HG03139 (cell line): ENCODE measurements at regions not wholly inside any gene's neighbourhood (a gene's known extent, or its start where the extent isn't known, plus 50 kb on each side); places are given as distances from the start of the nearest gene placed in this dataset.

ENCODE experiments used
- ATAC-seq: cut with Tn5 transposase; IDR thresholded peaks from one replicate; pipeline ENCODE4 v1.9.1; 2021; ENCODE audit not compliant: unreplicated experiment

DNA sequence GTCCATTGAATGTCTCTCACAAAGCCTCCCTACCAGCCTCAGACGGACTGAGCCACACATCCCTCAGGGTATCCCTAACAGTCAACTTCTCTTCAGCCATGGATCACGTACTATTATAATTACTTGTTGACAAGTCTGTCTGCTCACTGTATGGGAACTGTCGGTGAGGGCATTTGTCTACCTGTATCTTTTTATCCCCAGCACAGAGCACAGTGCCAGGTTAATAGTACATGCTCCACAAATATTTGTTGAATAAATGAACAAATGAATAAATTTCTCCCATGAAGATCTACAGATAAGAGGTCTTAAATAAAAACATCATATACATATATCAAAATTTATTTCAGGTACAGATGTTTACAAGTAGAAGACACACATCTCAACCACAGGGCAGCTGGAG lies 414.0 kb downstream of the SOX9 start:
- ATAC-seq = no peak

DNA sequence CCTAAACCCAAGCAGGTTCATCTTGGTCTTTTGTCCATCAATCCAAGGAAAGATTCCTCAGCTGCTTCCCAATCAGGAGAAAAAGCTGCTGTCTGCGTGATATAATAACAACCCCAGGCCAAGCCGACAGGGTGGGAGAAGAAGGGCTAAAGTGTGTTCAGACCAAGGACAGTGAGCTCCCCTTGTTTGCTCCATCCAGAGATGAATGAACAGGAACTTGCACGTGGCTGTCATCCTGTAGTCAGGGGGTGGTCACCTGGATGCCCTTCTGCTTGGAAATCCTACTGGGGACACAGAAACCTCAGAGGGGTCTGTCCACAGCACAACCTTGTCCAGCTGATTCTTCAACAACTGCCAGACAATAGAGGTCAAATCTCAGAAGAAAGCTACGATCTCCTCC lies 414.5 kb downstream of the SOX9 start:
- no peak for ATAC-seq

DNA sequence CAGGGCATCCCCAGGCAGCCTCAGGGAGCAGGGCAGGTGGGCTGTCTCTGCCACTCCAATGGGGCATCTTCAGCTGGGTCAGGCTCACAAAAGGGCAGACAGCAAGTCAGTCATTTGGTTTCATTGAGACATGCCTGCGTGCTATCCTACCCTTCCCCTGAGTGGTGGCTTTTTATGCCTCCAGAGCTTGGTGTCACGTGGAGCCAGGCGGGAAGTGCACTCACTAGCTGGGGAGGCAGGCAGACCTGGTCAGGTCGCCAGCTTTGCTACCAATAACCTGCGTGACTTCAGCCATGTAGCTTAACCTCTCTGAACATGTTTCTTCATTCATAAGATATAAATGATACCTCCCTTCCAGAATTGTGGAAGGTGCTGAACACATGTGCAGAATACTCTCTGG lies 415.0 kb downstream of the SOX9 start:
- no peak for ATAC-seq

DNA sequence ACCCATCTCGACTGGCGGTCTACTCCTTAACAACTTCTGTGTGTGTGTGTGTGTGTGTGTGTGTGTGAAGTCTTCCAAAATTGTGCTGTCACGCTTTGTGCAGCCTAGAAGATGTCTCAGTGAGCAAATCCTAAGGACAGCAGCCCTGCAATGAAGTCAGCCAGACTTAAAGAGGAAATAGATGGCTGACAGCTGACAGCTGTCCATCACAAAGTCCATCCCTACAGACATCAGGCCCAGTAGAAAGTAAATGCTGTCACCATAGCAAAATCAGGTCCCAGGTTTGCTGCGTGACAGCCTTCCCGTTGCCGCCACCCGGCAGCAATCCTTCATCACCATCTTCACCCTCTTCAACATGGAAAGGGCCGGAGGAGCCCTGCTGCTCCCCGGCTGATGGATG lies 416.0 kb downstream of the SOX9 start:
- no peak for ATAC-seq

DNA sequence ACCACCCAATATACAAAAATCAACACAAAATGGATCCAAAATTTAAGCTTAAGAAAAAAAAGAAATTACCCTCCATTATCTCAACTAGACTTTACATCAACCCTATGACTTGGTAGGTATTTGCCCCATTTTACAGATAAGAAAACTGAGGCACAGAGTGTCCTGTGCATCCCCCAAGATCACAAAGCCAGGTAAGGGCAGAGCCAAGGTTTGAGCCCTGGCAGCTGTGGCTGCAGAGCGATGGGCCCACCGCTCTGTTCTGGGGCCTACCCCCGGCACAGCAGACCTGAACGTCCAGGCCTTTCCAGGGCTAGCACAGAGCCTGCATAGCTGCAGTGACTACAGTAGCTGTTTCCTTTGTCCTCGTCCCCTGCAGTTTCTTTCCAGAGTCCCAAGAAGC lies 417.6 kb downstream of the SOX9 start:
- no peak for ATAC-seq

DNA sequence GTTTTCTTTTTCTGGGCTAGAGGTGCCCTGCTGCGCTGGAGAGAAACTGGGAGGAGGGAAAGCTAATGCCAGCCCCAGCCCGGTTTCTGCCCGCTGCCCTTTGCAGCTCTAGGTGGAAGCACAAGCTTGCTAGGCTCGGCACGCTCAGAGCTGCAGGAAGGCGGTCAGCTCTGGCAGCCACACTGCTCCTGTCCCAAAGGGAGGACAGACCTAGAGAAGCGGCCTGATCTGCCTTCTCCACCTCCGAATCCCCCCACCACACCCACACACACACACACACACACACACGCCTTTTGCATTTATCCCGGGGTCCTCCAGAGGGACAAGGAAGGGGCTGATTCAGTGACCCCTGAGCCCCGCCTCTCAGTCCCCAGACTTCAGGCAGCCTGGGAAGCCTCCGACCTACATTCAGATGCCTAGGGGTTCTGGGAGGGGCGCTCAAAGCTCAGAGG lies 418.1 kb downstream of the SOX9 start:
- no peak for ATAC-seq

DNA sequence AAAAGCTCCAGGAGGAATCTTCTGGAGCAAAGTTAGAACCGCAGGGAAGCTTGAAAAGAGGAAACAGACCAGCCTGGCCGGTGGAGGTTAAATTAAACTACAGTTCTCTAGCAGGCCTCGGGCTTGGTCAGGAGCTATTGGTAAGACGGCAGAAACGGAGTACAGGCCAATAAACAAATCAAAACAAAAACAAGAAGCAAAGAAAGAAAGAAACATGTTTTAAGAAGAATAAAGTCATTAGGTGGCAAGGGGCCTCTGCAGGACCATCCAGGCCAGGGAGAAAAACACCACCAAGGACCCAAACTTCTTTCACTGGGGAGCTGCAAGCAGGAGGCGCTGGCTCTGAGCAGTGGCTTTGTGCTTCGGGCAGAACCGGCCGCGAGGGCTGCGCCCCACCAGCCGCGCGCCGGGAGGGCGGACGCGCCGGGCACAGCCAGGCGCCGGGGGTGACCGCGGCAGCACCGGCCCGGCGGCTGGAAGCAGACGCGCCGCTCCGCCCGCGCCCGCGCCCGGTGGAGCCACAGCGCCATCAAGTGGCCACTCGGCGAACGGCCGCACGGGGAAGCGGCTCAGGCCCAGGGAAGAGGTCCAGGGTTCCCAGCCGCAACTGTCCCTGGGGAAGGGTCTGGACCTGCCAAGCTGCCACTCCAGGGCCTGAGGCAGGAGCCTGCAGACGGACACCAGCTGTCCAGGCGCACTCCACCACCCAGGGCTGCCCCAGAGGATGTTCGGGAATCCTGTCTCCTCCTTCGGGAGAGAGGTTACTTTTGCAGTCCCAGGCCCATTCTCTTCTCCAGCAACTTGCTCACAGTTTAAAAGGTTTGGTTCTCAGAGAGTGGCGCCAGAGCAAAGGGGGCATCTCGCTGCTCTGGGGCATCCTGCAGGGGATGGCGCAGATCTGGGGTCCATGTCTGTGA lies 419.4 kb downstream of the SOX9 start:
- peak; percentile 84 for ATAC-seq

DNA sequence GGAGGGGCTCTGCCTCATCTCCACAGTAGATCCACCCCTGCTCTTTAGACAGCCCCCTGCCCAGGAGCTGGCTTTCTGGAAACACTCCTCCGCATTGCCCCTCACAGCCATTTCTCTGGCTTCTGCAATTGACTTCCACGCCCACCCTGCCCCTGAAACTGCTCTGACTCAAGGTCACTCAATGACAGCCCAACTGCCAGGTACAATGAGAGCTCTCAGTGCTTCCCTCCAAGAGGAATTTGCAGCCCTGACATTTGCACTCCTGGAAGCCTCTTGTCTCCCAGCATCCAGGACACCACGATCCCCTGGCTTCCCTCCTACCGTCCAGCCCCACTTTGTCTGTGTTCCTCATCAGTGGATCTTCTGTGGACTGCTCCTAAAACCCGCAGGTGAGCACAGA lies 421.5 kb downstream of the SOX9 start:
- no peak for ATAC-seq

DNA sequence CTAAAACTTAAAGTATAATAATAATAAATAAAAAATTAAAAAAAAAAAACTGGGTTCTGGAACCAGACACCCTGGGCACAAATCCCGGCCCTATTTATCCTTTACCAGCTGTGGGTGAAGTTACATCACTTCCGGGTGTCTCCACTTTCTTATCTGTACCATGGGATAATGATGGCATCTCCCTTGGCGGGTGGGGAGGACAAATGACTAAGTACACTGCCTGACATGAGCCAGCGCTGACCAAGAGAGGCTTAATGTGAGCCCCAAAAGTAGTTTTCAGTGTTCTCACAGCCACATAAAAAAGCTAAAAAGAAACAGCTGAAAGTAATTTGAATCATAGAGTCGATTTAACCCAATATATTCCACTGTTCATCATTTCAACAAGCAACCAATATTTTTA lies 424.9 kb downstream of the SOX9 start:
- ATAC-seq = no peak

DNA sequence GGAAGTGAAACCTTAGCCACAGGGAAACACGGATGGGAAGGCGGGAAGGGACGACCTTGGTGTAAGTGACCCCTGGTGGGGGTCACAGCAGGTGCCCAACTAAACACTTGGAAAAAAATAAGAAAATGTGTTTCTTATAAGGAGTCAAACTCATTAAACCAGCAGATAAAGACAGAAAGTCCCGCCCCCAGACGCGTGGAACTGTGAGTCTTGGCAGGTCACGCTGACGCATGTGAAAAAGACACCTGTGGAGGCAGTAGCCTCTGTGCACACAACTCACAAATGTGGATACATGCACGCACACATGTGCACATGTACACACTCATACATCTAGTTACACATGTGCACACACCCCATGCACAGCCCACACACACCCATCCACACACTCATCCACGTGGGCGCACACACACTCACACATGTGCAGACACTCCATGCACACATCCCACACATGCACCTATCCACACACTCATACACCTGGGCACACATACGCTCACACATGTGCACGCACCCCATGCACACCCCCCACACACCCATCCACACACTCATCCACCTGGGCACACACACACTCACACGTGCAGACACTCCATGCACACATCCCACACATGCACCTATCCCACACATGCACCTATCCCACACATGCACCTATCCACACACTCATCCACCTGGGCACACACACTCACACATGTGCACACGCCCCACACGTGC lies 432.4 kb downstream of the SOX9 start:
- ATAC-seq = no peak

DNA sequence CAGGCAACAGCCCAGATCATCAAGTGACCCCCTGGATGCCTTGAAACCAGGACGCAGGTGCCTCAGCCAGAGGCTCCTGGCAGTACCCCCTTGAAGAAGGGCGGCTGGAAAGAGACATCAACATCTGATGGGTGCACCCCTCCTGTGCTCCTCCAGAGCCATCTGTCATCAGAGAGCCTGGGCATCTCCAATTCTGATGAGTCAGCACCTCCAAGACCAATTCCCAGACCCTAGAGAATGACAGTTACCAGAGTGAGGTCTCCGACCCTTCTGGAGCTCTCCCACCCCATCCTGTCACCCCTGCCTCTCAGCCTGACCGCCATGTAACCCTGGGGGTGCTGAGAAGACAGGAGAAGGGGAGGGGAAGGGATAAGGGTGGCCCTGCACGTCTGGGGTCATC lies 433.7 kb downstream of the SOX9 start:
- ATAC-seq = no peak

DNA sequence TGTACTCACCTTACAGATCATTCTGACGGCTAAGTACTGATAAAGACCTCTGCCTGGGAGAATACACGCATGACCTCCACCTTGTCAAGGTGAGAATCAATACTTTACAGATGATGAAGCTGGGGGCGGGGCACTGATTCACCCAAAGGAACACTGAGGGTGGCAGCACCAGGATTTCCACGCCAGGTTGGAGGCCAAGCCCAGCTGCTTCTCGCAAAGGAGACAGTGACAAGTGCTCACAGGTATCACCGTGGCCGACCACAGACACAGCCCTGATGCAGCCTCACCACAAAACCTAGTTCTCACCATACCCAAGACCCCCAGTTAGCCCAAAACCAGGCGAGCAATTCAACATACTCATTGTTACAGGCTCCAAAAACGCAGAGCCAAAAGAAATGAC lies 434.2 kb downstream of the SOX9 start:
- ATAC-seq = no peak

DNA sequence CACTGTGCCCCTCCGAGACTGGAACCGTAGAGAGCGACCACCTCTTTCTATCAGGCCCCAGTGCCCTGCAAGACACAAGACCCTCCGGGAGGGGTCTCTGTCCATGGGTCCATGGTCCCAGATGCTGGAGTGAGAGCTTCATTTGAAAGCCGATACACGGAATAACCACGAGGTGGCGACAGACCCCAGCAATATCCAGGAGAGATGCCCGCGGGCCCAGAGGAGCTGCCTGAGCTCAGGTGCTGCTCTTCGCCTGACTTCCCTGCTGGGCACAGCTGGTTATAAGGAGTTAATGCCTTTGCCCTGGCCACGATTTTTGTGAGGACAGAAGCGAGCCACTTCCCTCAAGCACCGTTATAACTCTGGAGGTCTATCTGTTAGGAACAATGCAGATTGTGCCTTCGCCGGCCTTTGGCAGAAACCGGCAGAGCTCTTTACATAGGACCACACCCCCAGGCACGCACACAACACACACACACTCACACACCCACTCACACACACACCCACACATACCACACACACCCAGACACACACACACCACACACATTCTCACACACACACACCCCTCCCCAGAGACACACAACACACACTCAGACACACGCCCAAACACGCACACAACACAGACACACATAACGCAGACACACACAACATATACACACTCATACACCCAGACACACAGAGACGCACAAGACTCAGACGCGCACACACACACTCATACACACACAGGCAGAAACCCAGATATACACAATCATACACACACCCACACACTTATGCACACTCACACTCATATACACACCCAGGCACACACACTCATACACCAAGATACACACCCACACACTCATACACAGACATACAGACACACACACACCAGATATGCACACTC lies 436.4 kb downstream of the SOX9 start:
- no peak for ATAC-seq

DNA sequence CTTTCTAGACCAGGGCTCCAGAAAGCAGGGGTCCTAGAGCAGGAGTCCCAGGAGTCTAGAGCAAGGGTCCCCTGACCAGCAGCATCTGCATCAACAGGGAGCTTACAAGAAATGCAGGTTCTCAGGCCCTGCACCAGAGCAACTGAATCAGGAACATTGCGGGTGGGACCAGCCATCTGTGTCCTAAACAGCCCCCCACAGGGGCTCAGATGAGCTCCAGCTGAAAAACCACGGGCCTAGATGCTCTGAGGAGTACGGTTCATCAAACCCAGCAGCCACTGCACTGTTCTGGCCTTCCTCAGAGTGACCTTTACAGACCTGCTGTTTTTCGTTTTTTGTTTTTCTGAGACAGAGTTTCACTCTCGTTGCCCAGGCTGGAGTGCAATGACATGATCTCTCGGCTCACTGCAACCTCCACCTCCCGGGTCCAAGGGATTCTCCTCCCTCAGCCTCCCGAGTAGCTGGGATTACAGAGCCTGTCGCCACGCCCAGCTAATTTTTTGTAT lies 438.2 kb downstream of the SOX9 start:
- ATAC-seq = no peak

DNA sequence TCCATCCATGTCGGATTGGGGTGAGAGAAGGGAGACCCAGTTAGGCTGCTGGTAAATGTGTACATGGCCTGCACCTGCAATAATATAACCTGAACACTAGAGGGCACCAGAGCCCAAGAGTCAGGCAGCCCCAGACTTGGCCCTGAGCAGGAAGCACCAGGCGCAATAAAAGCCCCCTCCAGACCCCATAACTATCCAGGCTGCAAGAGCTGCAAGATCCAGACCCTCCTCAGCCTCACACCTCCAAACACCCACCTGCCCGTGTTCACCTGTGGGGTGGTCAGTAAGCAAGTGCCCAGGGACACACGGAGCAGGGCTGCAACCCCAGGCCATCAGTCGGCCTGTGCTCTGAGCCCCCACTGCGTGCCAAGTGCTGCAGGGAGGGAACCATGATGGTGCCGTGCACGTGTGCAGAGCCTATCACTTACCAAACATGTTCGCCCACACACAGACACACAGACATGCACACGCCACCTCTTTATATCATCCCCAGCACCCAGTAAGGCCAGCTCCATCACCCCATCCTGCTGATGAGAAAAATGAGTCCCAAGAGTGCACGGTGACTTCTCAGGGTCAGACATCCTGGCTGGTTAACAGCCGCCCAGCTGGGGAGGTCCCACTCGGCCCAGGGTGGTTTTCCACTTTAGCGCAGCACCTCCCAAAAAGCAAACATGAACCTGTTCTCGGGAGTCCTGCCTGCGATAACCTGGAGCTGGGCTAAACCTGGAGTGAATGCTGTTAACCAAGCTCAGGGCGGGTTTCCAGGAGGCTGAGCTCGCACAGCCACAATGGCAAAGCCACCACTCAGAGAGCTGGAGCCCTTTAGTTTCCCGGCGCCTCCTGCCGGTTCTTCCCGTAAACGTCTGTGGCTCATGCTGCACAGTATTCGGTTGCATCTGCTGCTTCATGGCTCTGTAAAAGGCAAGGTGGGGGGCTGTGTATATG lies 439.8 kb downstream of the SOX9 start:
- ATAC-seq = peak; percentile 65

DNA sequence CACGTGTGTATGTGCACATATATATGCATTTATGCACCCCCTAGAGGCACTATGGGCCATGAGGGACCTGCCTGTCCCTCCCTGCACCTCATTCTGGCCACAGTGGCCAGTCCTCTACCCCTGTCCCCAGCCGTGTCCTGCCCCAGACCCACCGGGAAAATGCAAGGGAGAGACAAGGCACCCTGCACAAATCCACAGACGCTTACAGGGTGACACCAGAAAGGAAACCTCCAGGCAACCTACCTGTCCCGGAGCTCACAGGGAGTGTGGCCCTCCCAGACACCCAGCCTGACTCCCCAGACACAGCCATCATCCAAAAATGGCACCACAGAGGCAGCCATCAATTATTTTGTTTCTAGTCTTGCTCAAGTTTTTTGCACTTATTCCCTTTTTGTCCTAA lies 440.4 kb downstream of the SOX9 start:
- ATAC-seq = no peak

DNA sequence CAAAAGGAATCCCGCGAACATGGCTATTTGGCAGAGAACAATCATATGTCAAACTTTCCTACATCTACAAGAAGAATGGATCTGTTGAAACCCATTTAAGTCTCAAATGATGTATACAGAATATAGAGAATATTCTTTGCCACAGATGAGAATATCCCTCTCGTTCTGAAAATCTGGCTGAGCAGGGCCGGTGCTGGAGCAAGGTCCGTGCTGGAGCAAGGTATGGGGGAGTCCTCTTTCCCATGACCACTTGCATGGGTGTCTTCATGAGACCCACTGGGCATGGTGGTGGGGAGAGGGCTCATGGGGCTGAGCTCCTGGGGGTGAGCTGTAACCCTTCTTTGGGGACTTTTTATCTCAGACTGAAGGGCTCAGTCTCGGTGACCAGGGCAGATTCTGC lies 440.9 kb downstream of the SOX9 start:
- no peak for ATAC-seq

DNA sequence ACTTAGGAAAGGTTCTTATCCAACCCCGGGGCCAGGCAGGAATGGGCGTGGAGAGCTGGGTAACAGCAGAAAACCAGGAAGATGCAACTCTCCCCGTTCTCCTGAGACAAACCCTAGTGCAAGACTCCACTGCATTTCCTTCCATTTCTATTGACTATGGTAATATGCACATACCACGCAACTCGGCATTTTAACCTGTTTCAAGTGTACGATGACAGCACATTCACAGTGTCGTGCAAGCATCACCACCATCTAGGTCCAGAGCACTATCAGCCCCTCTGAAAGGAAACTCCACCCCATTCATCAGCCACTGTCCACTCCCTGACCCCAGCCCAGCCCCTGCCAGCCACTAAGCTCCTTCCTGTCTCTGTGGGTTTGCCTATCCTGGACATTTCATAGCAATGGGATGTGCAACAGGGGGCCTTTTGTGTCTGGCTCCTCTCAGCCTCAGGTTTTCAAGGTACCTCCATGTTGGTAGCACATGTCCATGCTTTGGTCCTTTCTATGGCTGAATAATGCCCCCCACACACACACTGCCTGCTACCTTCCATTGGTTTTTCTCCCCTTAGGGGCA lies 441.9 kb downstream of the SOX9 start:
- no peak for ATAC-seq

DNA sequence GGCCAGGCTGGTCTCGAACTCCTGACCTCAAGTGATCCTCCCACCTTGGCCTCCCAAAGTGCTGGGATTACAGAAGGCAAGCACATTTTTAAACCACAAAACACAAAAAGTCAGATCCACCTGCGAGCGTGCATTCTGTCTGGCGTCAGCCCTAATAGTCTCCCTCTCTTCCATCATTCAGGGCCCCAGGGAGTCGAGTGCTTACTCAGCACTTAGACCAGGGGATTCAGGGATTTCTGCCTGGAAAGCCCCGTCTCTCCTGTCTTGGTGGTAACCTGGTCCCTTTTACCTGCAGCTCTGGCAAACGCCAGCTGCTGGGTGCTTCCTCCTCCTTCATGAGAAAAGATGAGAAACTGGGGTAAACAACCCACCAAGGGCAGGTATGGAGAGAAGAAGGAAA lies 443.1 kb downstream of the SOX9 start:
- no peak for ATAC-seq

DNA sequence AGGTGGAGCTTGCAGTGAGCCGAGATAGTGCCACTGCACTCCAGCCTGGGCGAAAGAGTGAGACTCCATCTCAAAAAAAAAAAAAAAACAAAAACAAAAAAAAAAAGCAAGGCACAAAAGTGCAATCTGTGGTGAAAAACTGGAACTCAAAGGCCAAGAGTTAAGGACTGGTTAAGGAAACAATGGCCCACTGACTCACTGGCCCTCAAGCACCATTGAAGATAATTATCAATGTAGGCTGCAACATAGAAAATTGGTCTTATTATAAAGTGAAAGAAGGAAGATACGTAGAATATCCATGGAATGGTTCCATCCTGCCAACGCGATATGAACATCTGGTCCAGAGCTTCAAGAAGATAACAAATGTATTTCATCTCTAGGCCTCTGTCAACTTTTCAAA lies 444.2 kb downstream of the SOX9 start:
- no peak for ATAC-seq
